Activated T-cell treated with anti-CD3 and anti-CD28 coated beads, Interleukin-2, amount 50 U/mL, for 72 hours (primary cell): ENCODE measurements at regions not wholly inside any gene's neighbourhood (a gene's known extent, or its start where the extent isn't known, plus 50 kb on each side); places are given as distances from the start of the nearest gene placed in this dataset.

Source experiments
- ATAC-seq, 2 donors: fragments of 150-1000 bp; cut with Tn5 transposase; replicated peaks in 1 of 2; 2 replicates each; pipeline ENCODE4 v1.10.0; 2021; ENCODE audit warnings: moderate library complexity in 2 of 2, mild to moderate bottlenecking in 1 of 2
- DNase-seq, 2 donors: peaks; one replicate each; pipeline ENCODE4 v3.0.0; 2021 to 2022; ENCODE audit warnings: mixed read lengths in 1 of 2
- H3K27ac Mint-ChIP-seq: one replicate; pipeline ENCODE4 v1.8.0; 2022; ENCODE audit warnings: mild to moderate bottlenecking, moderate library complexity, mixed read lengths
- H3K27me3 Mint-ChIP-seq: one replicate; pipeline ENCODE4 v1.8.0; 2022; ENCODE audit warnings: low read depth, mixed read lengths
- H3K36me3 Mint-ChIP-seq, 2 donors: one replicate each; pipeline ENCODE4 v1.8.0; 2022; ENCODE audit warnings: mixed read lengths in 2 of 2, mild to moderate bottlenecking in 1 of 2; ENCODE audit not compliant: insufficient read depth in 2 of 2
- H3K4me1 Mint-ChIP-seq: one replicate; pipeline ENCODE4 v1.8.0; 2022; ENCODE audit warnings: low read depth, mixed read lengths
- H3K4me3 Mint-ChIP-seq, 2 donors: one replicate each; pipeline ENCODE4 v1.8.0; 2022; ENCODE audit warnings: mild to moderate bottlenecking in 2 of 2, mixed read lengths in 2 of 2, moderate library complexity in 2 of 2
- H3K9me3 Mint-ChIP-seq, 2 donors: one replicate each; pipeline ENCODE4 v1.8.0; 2022; ENCODE audit warnings: mixed read lengths in 2 of 2

GRCh38 chr4:112994732-112995464, 54.6 kb upstream of the ANK2 start:
- peaks cover 0 to 2% of the 10 kb centered on the region in 2 donors for H3K9me3 Mint-ChIP-seq
- no peaks in the 10 kb centered on the region for H3K36me3 Mint-ChIP-seq
- H3K27ac Mint-ChIP-seq = no peak overlapping the region
- ATAC-seq (no peak), DNase-seq (no peak)
- no peak overlapping the region for H3K4me3 Mint-ChIP-seq
- H3K4me1 Mint-ChIP-seq = no peaks in the 10 kb centered on the region
- peaks cover 4% of the 10 kb centered on the region for H3K27me3 Mint-ChIP-seq
